Stomach (tissue), 4 donors: ENCODE measurements at regions not wholly inside any gene's neighbourhood (a gene's known extent, or its start where the extent isn't known, plus 50 kb on each side); places are given as distances from the start of the nearest gene placed in this dataset.

Experiments used
- CTCF ChIP-seq, 7 experiments: fragments of 450-650 bp in 4 of 7; fragments of 200-600 bp in 3 of 7; sonication (generic) in 3 of 7; IDR thresholded peaks; one replicate each; pipeline ENCODE4 v1.5.1; 2016 to 2019; ENCODE audit warnings: antibody characterized with exemption in 7 of 7, control low read depth in 2 of 7, mild to moderate bottlenecking in 1 of 7
- EP300 ChIP-seq: sonication (generic); formaldehyde crosslinking; IDR thresholded peaks from one replicate; pipeline ENCODE4 v1.6.1; 2017; ENCODE audit warnings: antibody characterized with exemption
- POLR2A ChIP-seq, 4 donors: fragments of 450-650 bp; IDR thresholded peaks; one replicate each; pipeline ENCODE4 v1.6.1; 2016; ENCODE audit warnings: antibody characterized with exemption in 4 of 4, control low read depth in 2 of 4, mild to moderate bottlenecking in 1 of 4, moderate library complexity in 1 of 4
- POLR2AphosphoS5 ChIP-seq, 3 donors: sonication (generic); formaldehyde crosslinking; IDR thresholded peaks; one replicate each; pipeline ENCODE4 v1.6.1; 2016; ENCODE audit warnings: antibody characterized with exemption in 3 of 3

- no peak for TF ChIP-seq CTCF (IDR thresholded peaks at IDR 0.05)
- no peak for TF ChIP-seq POLR2AphosphoS5 (IDR thresholded peaks at IDR 0.05)
- TF ChIP-seq POLR2A (IDR thresholded peaks at IDR 0.05), result no peak
- TF ChIP-seq EP300, result no peak
Observed at GRCh38 chr3:168239287-168239686, 143.6 kb upstream of the GOLIM4 start.
